ENCODE measurements at regions not wholly inside any gene's neighbourhood (a gene's known extent, or its start where the extent isn't known, plus 50 kb on each side); places are given as distances from the start of the nearest gene placed in this dataset.

DNA sequence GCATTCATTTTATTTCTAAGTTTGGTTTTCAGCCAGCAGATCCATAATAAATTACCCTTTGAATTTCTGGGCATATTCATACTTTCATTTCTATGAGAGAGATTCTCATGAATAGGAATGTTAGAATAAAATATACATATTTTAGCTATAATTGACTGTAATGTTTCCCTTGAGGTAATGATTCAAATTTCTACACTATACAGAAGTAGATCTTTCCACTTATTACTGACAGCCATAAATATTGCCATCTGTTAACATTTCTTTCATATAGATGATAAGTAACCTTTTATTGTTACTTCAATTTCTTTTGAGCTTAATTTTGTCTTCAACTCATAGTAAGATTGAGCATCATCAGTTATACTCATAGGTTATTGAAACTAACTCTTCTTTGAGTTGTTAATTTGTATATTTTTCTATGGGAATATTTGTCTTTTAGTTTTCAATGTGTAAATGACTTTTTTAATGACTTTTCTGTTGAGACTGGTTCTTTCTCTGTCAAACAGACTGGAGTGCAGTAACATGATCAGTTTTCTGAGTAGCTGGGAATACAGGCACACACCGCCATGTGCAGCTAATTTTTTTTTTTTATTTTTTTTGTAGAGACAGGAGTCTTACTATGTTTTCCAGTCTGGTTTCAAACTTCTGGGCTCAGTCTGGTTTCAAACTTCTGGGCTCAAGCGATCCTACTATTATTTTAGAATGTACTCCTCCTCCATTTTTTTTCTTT, 991.6 kb downstream of the SLC6A15 start:
- TF ChIP-seq, protein P1, sequence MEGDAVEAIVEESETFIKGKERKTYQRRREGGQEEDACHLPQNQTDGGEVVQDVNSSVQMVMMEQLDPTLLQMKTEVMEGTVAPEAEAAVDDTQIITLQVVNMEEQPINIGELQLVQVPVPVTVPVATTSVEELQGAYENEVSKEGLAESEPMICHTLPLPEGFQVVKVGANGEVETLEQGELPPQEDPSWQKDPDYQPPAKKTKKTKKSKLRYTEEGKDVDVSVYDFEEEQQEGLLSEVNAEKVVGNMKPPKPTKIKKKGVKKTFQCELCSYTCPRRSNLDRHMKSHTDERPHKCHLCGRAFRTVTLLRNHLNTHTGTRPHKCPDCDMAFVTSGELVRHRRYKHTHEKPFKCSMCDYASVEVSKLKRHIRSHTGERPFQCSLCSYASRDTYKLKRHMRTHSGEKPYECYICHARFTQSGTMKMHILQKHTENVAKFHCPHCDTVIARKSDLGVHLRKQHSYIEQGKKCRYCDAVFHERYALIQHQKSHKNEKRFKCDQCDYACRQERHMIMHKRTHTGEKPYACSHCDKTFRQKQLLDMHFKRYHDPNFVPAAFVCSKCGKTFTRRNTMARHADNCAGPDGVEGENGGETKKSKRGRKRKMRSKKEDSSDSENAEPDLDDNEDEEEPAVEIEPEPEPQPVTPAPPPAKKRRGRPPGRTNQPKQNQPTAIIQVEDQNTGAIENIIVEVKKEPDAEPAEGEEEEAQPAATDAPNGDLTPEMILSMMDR (IDR thresholded peaks at IDR 0.05): no peak
- TF ChIP-seq POLR2AphosphoS5 (IDR thresholded peaks at IDR 0.05): no peak

Measured in sigmoid colon (tissue), 4 donors.